Mesothelial cell of epicardium (in vitro differentiated cells): ENCODE measurements at regions not wholly inside any gene's neighbourhood (a gene's known extent, or its start where the extent isn't known, plus 50 kb on each side); places are given as distances from the start of the nearest gene placed in this dataset.
A peak's percentile ranks its signal among the peaks of the same experiment; 100 is the strongest.

Experiments
- DNase-seq, 2 experiments: peaks; one replicate each; pipeline ENCODE4 v3.0.0; 2021; ENCODE audit warnings: low spot score in 2 of 2; ENCODE audit not compliant: unreplicated experiment in 2 of 2
- H3K27ac Mint-ChIP-seq: 2 replicates; pipeline ENCODE4 v1.8.0; 2021; ENCODE audit warnings: mixed read lengths
- H3K27me3 Mint-ChIP-seq: 2 replicates; pipeline ENCODE4 v1.8.0; 2021; ENCODE audit warnings: low read depth, mixed read lengths
- H3K36me3 Mint-ChIP-seq: 2 replicates; pipeline ENCODE4 v1.8.0; 2021; ENCODE audit warnings: mixed read lengths
- H3K4me1 Mint-ChIP-seq: 2 replicates; pipeline ENCODE4 v1.8.0; 2021; ENCODE audit warnings: mixed read lengths
- H3K4me3 Mint-ChIP-seq: 2 replicates; pipeline ENCODE4 v1.8.0; 2021; ENCODE audit warnings: mild to moderate bottlenecking, moderate library complexity, mixed read lengths
- H3K9me3 Mint-ChIP-seq: 2 replicates; pipeline ENCODE4 v1.8.0; 2021; ENCODE audit warnings: mixed read lengths
- CTCF ChIP-seq: fragments of 200-600 bp; sonication (generic); IDR thresholded peaks from one replicate; pipeline ENCODE4 v1.5.0; 2021; ENCODE audit warnings: antibody characterized with exemption; ENCODE audit not compliant: unreplicated experiment

GRCh38 chr9:95809686-95810085 lies 65.8 kb upstream of the ERCC6L2 start:
- Mint-ChIP-seq H3K4me3 (no peak overlapping the region), H3K27ac (no peak overlapping the region), H3K4me1 (peaks cover 26% of the 10 kb centered on the region), H3K27me3 (no peaks in the 10 kb centered on the region), H3K36me3 (peaks cover 13% of the 10 kb centered on the region), H3K9me3 (peaks cover 4% of the 10 kb centered on the region)
- TF ChIP-seq CTCF: no peak
- DNase-seq: no peak

- TF ChIP-seq CTCF: no peak
- H3K36me3 Mint-ChIP-seq: peaks cover 10% of the 10 kb centered on the region
- H3K4me1 Mint-ChIP-seq: peaks cover 21% of the 10 kb centered on the region
- H3K4me3 Mint-ChIP-seq: no peak overlapping the region
- peak overlapping the region; percentile 74 for H3K27ac Mint-ChIP-seq
- no peaks in the 10 kb centered on the region for H3K27me3 Mint-ChIP-seq
- H3K9me3 Mint-ChIP-seq: peaks cover 4% of the 10 kb centered on the region
- peak in 1 of 2 experiments; percentile 59 for DNase-seq
These were observed 67.5 kb upstream of the ERCC6L2 start for GRCh38 chr9:95808011-95808410.

GRCh38 chr9:95807326-95807947 lies 68.1 kb upstream of the ERCC6L2 start:
- Mint-ChIP-seq H3K27ac (no peak overlapping the region), H3K4me3 (no peak overlapping the region), H3K27me3 (no peaks in the 10 kb centered on the region)

GRCh38 chr9:95803197-95803596 lies 72.3 kb upstream of the ERCC6L2 start:
- no peak overlapping the region for H3K27ac Mint-ChIP-seq
- peaks cover 6% of the 10 kb centered on the region for H3K9me3 Mint-ChIP-seq
- peaks cover under 1% of the 10 kb centered on the region for H3K36me3 Mint-ChIP-seq
- peaks cover 15% of the 10 kb centered on the region for H3K4me1 Mint-ChIP-seq
- no peaks in the 10 kb centered on the region for H3K27me3 Mint-ChIP-seq
- TF ChIP-seq CTCF: no peak
- DNase-seq: no peak
- no peak overlapping the region for H3K4me3 Mint-ChIP-seq

More at GRCh38 chr9:95807326-95807947, 68.1 kb upstream of the ERCC6L2 start:
- Mint-ChIP-seq H3K4me1 (peaks cover 21% of the 10 kb centered on the region), H3K9me3 (peaks cover 4% of the 10 kb centered on the region), H3K36me3 (peaks cover 7% of the 10 kb centered on the region)
- DNase-seq: no peak
- TF ChIP-seq CTCF: no peak

- H3K27me3 Mint-ChIP-seq: no peaks in the 10 kb centered on the region
- no peak for DNase-seq
- H3K36me3 Mint-ChIP-seq: no peaks in the 10 kb centered on the region
- H3K4me1 Mint-ChIP-seq: peaks cover 5% of the 10 kb centered on the region
- H3K9me3 Mint-ChIP-seq: peaks cover 5% of the 10 kb centered on the region
- no peak overlapping the region for H3K4me3 Mint-ChIP-seq
- TF ChIP-seq CTCF: no peak
- no peak overlapping the region for H3K27ac Mint-ChIP-seq
These were observed 73.7 kb upstream of the ERCC6L2 start for GRCh38 chr9:95801797-95802196.
